C4-2B (cell line): ENCODE measurements at regions not wholly inside any gene's neighbourhood (a gene's known extent, or its start where the extent isn't known, plus 50 kb on each side); places are given as distances from the start of the nearest gene placed in this dataset.

Experiments used
- H3K27ac ChIP-seq: fragments of 450-650 bp; 2 replicates; pipeline ENCODE4 v1.5.1; 2017
- ZFX ChIP-seq: fragments of 450-650 bp; IDR thresholded peaks from 2 replicates; pipeline ENCODE4 v1.6.1; 2017
- TF ChIP-seq, protein P1 (sequence below): fragments of 450-650 bp; conservative IDR thresholded peaks from 2 replicates; pipeline ENCODE4 v1.5.1; 2017; ENCODE audit warnings: mild to moderate bottlenecking

DNA sequence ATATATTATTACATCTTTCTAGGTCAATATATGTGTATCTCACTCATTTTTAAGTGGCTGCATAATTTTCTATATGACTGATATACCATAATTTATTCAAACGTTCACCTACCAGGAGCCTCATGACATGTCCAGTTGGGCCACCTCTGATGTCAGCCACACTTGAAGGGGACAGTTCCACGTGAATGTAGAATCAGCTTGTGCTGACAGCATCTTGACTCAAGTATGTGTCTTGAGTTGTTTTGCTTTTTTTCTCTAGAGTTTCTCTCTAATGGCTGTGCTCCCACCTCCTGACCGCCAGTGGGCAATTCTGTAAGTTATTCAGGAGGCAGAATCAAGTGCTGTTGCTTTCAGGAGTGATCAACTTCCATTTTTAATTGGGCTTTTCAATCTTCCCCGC is 237.9 kb downstream of the NFKBIZ start:
- H3K27ac ChIP-seq = no peak overlapping the region
- no peak for TF ChIP-seq ZFX
- TF ChIP-seq, protein P1, sequence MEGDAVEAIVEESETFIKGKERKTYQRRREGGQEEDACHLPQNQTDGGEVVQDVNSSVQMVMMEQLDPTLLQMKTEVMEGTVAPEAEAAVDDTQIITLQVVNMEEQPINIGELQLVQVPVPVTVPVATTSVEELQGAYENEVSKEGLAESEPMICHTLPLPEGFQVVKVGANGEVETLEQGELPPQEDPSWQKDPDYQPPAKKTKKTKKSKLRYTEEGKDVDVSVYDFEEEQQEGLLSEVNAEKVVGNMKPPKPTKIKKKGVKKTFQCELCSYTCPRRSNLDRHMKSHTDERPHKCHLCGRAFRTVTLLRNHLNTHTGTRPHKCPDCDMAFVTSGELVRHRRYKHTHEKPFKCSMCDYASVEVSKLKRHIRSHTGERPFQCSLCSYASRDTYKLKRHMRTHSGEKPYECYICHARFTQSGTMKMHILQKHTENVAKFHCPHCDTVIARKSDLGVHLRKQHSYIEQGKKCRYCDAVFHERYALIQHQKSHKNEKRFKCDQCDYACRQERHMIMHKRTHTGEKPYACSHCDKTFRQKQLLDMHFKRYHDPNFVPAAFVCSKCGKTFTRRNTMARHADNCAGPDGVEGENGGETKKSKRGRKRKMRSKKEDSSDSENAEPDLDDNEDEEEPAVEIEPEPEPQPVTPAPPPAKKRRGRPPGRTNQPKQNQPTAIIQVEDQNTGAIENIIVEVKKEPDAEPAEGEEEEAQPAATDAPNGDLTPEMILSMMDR = no peak

DNA sequence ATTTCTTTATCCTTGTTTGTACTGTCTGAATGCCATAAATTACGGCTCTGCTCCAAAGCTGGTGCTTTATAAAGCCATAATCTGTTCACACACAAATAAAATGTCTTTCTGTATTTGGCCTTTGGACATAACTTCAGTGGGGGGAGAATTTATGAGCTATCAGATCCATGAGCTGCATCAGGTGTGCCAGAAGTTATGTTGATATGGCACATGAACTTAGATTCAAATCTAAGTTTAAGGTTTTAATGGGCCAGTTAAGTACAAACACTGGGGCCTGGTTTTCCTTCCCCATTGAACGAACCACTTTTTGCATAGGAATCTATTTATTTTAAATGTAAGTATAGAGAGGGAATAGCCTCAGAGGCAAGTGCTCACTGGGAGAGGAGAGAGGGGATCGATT is 239.9 kb downstream of the NFKBIZ start:
- no peak for TF ChIP-seq ZFX
- TF ChIP-seq, protein P1 = no peak
- no peak overlapping the region for H3K27ac ChIP-seq

DNA sequence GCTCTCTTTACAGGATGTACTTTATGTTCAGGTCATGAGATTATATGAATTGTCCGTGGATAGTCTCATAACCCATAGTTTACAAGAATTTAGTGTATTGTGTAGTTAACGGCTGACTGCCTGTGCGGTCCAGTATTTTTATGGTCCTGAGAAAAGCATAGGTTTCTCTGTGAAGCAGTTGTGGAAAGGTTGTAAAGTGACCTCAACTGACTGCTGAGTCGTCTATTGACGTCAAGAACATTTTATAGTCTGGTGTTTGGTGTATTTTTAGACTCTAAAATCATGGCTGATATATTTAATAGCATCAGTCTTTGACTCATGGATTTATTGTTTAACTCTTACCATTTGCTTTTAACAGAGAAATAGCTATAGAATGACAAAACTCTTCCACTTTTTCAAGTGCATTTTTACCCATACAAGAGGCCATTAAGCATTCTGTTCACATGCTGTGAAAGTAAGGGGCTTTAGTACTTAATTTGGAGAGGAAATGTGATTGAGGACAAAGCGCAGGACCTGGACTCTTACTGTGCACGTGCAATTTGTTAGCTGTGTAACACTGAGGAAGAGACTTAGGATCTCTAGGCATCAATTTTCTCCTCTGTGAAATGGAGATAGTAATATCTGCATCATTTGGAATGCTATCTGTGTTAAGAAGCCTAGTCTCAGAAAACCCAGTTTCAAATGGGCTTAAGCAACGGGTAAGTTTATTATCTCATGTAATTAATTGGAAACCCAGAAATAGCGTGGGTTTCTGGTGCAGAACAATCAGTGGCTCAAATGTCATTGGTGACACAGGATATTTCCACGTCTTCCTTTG is 240.8 kb downstream of the NFKBIZ start:
- TF ChIP-seq, protein P1 = no peak
- no peak for TF ChIP-seq ZFX
- H3K27ac ChIP-seq = no peak overlapping the region

DNA sequence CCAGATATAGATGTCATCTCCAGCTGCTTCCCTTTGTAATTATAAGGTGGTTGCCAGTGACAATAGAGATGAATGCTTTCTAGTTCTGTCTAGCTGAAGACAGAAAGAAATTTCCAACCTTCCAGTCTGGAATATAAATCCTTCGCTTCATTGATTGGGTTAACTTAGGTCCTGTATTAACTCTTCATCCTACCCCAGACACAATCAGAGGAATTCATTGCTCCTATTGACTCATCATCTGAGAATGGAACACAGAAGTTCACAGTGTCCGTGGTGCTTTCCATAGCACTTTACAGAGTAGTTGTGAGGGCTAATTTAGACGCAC is 241.4 kb downstream of the NFKBIZ start:
- TF ChIP-seq, protein P1 = no peak
- TF ChIP-seq ZFX = no peak
- no peak overlapping the region for H3K27ac ChIP-seq

DNA sequence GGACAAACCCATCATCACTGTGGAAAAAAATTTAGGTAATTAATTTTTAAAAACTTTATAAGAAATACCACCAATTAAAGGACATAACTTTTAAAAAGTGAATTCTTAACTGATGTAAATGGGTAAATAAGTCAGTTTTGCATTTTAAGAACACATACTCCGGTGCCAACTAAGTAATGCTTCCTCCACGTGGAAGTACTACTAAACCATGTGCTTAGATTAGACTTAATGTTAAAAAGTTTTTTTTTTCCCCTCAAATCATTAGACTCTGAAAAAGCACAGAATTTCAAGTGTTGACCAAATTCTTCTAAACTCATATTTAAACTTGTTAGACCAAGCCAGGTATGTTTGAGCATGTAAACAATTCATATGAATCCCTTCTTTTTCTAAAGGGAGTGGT is 242.0 kb downstream of the NFKBIZ start:
- no peak overlapping the region for H3K27ac ChIP-seq
- TF ChIP-seq, protein P1 = no peak
- no peak for TF ChIP-seq ZFX

DNA sequence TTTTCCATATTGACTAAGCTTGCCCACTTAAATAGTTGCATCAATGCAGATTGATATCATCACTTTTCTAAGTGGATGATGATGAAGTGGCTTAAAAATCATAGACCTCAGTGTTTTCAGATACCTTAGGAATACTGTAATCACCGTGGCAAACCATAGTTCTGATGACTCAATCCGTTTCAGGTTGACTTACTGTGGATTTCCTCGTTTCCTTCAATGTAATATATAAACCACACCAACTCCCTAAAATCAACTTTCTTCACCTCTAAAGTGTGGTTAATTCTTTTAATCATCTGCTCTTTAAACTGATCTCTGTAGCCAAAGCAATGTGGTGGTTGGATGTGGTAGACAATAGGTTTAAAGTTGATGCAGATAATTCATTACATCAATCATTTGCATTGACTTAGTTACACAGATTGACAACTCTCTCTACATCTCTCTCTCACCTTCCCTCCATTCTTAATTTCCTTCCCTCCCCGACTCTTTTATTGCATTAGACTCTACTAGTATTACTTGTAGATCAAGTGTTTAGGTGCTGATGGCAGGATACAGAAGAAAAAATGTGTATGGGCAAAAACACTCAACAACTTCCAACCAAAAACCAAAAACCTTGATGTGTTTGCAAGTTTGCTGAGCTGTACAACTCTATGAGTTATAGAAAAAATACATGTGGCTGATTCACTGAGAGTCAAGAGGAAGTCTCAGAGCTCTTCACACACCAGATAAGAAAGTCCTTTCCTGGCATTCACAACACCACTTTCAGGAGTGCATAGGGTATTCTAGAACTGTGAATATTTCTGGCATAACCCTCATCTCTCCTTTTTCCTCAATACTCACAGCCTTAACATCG is 243.5 kb downstream of the NFKBIZ start:
- TF ChIP-seq ZFX = no peak
- TF ChIP-seq, protein P1 = no peak
- no peak overlapping the region for H3K27ac ChIP-seq

DNA sequence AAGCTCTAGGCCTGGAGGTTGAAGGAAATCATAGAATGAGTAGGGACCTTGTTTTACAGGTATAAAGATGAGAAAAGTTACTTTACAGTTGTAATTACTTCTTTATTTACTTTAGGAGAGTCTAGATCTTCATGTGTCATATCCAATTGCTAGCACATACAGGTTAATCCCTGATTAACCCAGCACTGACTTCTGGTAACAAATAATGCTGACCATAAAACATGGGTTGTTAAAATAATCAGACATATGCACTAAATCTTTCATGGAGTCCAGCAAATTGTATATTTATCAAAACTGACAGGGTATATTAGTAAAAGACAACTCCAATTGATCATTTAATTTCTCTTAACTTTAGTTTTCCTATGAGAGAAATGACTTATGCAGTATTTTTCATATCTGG is 245.2 kb downstream of the NFKBIZ start:
- H3K27ac ChIP-seq = no peak overlapping the region
- no peak for TF ChIP-seq ZFX
- TF ChIP-seq, protein P1 = no peak
